Mucosa of rectum (tissue), 2 donors: ENCODE measurements at regions not wholly inside any gene's neighbourhood (a gene's known extent, or its start where the extent isn't known, plus 50 kb on each side); places are given as distances from the start of the nearest gene placed in this dataset.

ENCODE experiments used
- H3K27ac ChIP-seq, 2 donors: one replicate each; pipeline ENCODE4 v1.7.0; 2013; ENCODE audit warnings: inconsistent platforms in 2 of 2, low read depth in 2 of 2, low read length in 2 of 2
- H3K27me3 ChIP-seq, 2 donors: one replicate each; pipeline ENCODE4 v1.7.0; 2013; ENCODE audit warnings: low read length in 2 of 2; ENCODE audit not compliant: control insufficient read depth in 2 of 2, insufficient read depth in 2 of 2
- H3K36me3 ChIP-seq, 2 donors: one replicate each; pipeline ENCODE4 v1.7.0; 2013; ENCODE audit warnings: low read length in 2 of 2; ENCODE audit not compliant: control insufficient read depth in 2 of 2, insufficient read depth in 2 of 2
- H3K4me1 ChIP-seq, 2 donors: one replicate each; pipeline ENCODE4 v1.7.0; 2013; ENCODE audit warnings: low read length in 2 of 2, mild to moderate bottlenecking in 1 of 2; ENCODE audit not compliant: control insufficient read depth in 2 of 2, insufficient read depth in 2 of 2
- H3K4me3 ChIP-seq, 2 donors: one replicate each; pipeline ENCODE4 v1.7.0; 2013; ENCODE audit warnings: low read length in 2 of 2
- H3K9ac ChIP-seq, 2 donors: one replicate each; pipeline ENCODE4 v1.7.0; 2013; ENCODE audit warnings: low read length in 2 of 2, low read depth in 1 of 2, mild to moderate bottlenecking in 1 of 2
- H3K9me3 ChIP-seq, 2 donors: one replicate each; pipeline ENCODE4 v1.7.0; 2013; ENCODE audit warnings: low read length in 2 of 2; ENCODE audit not compliant: control insufficient read depth in 2 of 2
- donor health status: healthy.
- donor health status: Normal muscosa, but diverticular disease.

DNA sequence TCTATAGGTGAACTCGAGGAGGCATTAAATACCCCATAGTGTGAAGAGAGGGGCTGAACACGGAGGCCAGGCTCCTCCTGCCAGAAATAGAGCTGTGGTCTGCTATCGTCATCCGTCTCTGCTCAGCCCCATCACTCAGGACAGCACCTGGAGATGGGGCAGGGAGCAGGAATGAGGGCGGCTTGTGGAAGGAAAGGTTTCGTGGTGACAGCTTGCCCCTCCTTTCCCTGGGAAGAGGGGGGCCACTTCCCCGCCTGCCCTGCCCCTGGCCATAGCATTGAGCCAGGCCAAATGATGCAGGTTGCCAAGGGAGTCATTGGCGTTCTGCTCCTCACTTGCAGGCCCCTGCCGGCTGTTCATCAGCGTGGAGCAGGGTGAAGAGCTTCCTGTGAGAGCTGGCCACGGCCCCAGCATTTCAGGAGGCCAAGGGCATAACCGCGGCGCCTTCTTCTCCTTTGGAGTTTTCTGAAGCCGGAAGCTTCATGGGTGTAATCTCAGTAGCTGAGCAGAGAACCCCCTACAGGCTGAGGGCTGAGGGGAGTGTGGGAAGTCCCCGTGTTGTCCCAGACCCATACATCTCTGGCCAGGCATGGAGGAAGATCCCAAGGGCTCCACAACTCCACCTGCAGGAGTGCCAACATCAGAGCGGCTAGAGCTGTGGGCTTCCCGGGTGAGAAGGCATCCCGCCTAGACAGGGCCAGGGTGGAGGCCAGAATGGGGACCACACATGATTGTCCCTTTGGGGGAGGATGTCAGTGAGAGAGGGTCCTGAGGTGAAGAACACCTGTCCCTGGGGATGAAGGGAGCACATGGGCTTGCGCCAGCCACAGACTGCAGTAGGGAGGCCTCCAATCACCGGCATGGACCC is 112.5 kb upstream of the GLI2 start:
- H3K9ac ChIP-seq: no peak overlapping the region

DNA sequence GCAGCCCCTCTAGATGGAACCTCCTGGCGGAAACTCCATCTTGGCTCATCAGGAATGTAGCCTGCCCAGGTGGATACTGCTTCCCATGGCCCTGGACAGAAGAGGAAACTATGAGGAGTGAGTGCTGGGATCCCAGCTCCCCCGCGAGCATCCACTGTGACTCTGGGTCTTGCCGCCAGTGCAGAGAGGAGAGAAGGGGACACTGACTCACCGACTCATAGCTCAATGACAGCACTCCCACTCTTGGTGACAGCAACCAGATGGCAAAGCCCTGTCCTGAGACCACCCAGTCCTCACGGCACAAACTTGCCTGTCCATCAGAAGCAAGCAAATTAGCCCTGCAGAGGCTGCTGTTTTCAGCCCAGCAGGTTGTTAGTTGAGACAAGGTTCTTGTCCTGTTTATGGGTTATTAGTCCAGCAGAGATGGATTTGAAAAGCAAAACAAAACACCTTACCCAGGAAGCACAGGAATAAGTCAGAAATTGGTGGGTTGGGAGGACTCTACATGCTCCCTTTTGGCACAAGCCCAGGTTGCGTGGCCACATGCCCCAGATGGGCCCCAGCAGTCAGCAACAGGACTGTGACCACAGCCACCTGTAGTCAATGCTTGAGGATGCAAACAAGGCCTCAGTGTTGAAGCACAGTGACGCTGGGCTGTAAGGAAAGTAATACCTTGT is 111.5 kb upstream of the GLI2 start:
- peaks cover 0 to 2% of the 10 kb centered on the region in 2 donors for H3K4me1 ChIP-seq
- peaks cover 3% of the 10 kb centered on the region in 2 donors for H3K27me3 ChIP-seq
- H3K9me3 ChIP-seq: peaks cover 0 to 3% of the 10 kb centered on the region in 2 donors
- H3K4me3 ChIP-seq: no peak overlapping the region
- no peak overlapping the region for H3K27ac ChIP-seq
- no peak overlapping the region for H3K9ac ChIP-seq
- no peaks in the 10 kb centered on the region for H3K36me3 ChIP-seq

More for the DNA sequence above, 112.5 kb upstream of the GLI2 start:
- H3K4me1 ChIP-seq: peaks cover 0 to 2% of the 10 kb centered on the region in 2 donors
- H3K27me3 ChIP-seq: no peaks in the 10 kb centered on the region
- H3K9me3 ChIP-seq: no peaks in the 10 kb centered on the region
- H3K27ac ChIP-seq: no peak overlapping the region
- no peaks in the 10 kb centered on the region for H3K36me3 ChIP-seq
- H3K4me3 ChIP-seq: no peak overlapping the region

DNA sequence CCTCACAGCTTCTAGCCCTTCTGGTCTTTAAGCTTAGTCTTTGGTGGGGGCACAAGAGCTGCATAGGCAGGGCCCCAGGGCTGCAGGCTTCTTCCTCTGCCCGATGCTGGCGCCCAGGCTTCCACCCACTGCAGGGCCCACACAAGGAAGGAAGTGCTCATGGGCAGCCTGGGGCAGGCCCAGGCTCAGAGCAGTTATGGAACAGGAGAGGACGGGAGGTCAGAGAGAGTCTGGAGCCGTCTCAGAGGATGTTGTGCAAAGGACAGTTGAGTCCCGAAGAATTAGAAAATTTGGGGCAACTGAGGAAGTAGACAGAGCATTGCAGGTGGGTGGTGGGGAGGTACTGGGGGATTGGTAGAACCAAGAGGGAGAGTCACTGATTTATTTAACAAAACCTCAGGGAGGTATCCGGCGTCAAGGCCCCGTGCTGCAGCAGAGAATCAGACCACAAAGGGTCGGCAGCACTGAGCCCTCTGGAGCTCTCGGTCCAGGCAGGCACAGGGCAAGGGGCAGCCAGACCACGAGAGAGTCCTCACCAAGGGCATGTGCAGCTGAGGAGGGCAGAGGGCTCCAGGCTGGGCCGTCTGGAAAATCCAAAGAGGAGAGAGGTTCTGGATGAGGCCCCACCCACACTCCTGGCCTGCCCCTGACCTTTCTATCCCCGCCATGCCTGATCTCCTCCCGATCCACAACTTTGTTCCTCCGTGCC is 110.8 kb upstream of the GLI2 start:
- Histone ChIP-seq H3K4me3 (no peak overlapping the region), H3K9ac (no peak overlapping the region), H3K4me1 (peaks cover 0 to 2% of the 10 kb centered on the region in 2 donors), H3K27me3 (peaks cover 3 to 4% of the 10 kb centered on the region in 2 donors), H3K27ac (no peak overlapping the region), H3K36me3 (no peaks in the 10 kb centered on the region), H3K9me3 (peaks cover 0 to 3% of the 10 kb centered on the region in 2 donors)

DNA sequence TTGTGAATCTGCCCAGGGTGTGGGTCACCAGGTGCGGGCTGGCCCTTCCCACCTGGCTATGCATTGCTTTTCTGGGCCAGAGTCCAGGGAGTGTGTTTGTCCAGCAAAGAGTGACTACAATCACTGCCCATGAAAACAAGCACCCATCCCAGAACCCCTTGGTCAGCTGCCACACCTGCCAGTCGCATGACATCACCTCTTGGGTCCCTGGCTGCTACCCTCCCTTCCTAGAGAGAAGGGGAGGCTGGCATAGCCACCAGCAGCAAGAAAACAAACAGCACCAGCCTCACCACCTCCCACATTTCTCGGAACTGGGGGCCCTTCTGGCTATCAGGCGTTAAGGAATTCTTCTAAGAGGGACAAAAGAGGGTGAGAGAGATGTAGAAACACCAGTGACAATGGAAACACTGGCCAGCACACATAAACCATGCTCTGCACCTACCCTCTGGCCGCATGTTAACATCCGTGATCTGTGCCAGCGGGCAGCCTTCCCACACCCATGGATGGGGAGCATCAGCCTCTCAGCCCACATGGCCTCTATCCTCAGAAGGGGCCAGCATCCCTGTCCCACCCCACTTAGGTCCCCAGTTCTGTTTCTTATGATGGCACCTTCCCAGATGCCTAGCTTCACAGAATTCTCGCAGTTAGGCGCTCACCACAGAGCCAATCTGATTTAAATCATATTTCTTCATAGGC is 109.7 kb upstream of the GLI2 start:
- Histone ChIP-seq H3K9ac (no peak overlapping the region), H3K4me1 (peaks cover 0 to 4% of the 10 kb centered on the region in 2 donors), H3K4me3 (no peak overlapping the region), H3K27ac (no peak overlapping the region), H3K36me3 (no peaks in the 10 kb centered on the region), H3K27me3 (peaks cover 3 to 4% of the 10 kb centered on the region in 2 donors), H3K9me3 (peaks cover 0 to 3% of the 10 kb centered on the region in 2 donors)

DNA sequence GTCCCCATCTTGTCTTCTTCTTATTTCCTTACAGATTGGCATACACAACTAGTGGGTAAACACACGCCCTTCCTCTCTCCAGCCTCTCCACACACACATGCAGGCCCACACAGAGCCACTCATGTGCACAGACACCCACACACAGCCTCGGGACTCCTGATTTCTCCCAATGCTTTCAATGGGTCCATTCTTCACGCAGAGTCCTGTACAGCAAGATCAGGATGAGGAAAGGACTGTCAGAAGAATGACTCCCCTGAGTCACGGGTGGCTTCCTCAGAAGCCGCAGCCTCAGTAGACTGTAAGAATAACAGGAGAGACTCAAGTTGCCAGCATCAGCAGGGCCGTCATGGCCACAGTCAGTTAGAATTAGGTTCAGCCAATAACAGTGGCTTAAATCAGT is 109.1 kb upstream of the GLI2 start:
- peaks cover 0 to 4% of the 10 kb centered on the region in 2 donors for H3K4me1 ChIP-seq
- H3K27me3 ChIP-seq: peaks cover 3 to 4% of the 10 kb centered on the region in 2 donors
- H3K4me3 ChIP-seq: no peak overlapping the region
- H3K9me3 ChIP-seq: peaks cover 0 to 3% of the 10 kb centered on the region in 2 donors
- no peak overlapping the region for H3K9ac ChIP-seq
- H3K27ac ChIP-seq: no peak overlapping the region
- no peaks in the 10 kb centered on the region for H3K36me3 ChIP-seq

DNA sequence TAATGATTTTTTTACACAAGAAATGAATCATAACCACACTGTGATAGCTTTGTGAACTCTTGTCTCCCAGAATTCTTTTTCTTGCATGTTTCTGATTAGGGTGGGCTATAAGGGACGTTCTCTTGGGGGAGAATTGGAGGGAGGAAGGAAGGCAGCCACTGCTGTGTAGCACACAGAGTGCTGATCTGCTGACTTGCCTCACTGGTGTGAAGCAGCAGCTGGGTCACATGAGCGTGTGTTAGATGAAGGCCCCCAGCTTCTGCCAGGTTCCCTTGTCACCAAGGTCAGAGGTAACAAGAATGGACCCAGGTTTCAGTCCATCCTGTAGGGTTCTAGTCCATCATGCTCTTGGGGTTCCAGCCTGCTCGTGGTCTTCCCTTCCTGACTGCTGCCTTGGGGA is 107.4 kb upstream of the GLI2 start:
- H3K27me3 ChIP-seq: peaks cover 3 to 4% of the 10 kb centered on the region in 2 donors
- peaks cover 0 to 4% of the 10 kb centered on the region in 2 donors for H3K4me1 ChIP-seq
- no peaks in the 10 kb centered on the region for H3K36me3 ChIP-seq
- H3K9ac ChIP-seq: no peak overlapping the region
- peaks cover 0 to 3% of the 10 kb centered on the region in 2 donors for H3K9me3 ChIP-seq
- no peak overlapping the region for H3K27ac ChIP-seq
- no peak overlapping the region for H3K4me3 ChIP-seq

DNA sequence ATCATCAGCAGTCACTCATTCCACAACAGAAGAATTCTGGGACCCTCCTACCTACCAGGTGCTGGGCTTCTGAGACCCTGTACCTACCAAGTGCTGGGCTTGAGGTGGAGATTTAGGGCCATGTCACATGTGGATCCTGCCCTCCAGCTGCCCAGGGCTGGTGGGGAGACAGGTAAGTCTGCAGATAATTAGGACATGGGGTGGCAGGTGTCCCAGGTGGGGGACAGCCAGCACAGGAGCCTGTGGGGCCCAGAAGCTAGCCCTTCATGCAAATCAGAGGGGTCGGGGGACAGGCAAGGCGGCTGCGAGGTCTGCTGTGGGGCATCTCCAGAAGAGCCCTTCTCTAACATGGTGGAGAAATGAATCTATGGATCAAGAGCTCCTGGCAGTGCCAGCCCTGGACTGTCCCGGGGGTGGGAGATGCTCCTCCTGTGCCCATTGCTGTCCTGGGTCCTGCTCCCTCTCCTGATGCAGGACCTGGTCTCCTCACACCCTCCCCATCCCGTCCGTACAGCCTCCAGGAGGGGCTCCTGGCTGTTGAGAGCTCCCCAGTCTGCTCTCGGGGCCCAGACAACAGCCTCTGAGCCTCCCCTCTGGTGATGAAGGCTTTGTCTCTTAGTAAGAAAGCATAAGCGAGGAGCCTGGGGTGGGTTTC is 106.3 kb upstream of the GLI2 start:
- Histone ChIP-seq H3K4me3 (no peak overlapping the region), H3K4me1 (peaks cover 0 to 4% of the 10 kb centered on the region in 2 donors), H3K27ac (no peak overlapping the region), H3K36me3 (no peaks in the 10 kb centered on the region), H3K27me3 (peaks cover 3 to 4% of the 10 kb centered on the region in 2 donors), H3K9me3 (peaks cover 0 to 3% of the 10 kb centered on the region in 2 donors), H3K9ac (no peak overlapping the region)

DNA sequence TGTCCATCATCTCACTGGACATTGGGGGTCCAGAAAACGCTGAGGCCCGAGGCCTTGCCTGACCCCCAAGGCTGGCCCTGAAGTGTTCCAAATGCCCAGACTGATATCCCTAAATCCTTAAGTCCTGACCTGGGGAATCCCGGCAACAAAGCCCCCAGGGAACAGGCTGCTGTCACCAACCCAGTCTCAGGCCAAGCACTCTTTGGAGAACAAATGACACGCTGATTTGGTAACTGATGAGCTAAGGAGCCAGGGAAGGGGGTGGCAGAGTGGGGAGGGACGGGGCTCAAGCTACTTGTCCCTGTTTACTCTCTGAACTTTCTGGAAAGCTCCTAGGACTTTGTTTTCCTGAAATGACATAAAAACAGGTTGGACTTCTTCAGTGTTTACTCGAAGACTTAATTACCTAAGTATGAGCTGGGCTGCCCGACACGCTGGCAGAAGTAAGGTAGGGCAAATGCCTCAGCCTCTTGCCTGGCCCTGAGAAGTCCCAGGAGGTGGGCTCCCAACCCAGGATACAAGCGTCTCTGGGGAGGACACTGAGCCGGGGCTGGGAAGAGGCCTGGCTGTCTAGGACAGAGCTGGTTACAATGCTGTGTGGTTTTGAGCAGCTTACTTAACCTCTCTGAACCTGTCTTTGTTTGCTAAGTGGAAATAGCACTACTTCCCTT is 105.5 kb upstream of the GLI2 start:
- peaks cover 3 to 4% of the 10 kb centered on the region in 2 donors for H3K27me3 ChIP-seq
- no peaks in the 10 kb centered on the region for H3K36me3 ChIP-seq
- no peak overlapping the region for H3K9ac ChIP-seq
- H3K27ac ChIP-seq: no peak overlapping the region
- no peak overlapping the region for H3K4me3 ChIP-seq
- H3K9me3 ChIP-seq: peaks cover 0 to 3% of the 10 kb centered on the region in 2 donors
- peaks cover 0 to 4% of the 10 kb centered on the region in 2 donors for H3K4me1 ChIP-seq

DNA sequence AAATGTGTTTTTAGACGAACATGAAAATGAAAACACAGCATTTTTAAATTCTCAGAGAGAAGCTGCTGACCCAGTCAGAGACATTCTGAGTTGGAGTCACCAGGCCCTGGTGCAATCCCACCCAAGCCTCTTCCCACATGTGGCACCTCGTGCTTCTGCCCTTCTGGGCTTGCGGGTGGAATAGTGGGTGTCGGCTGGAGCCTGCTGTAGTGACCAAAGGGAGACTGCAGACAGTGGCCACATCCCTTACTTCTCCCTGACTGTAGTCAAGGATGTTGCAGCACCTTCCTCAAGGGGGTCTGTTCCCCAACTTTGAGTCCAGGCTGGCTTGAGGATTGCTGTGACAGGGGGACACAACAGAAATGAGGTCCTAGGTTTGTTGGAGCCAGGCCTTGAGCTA is 104.4 kb upstream of the GLI2 start:
- Histone ChIP-seq H3K36me3 (no peaks in the 10 kb centered on the region), H3K4me3 (no peak overlapping the region), H3K9ac (no peak overlapping the region), H3K4me1 (peaks cover 0 to 4% of the 10 kb centered on the region in 2 donors), H3K27me3 (peaks cover 3 to 4% of the 10 kb centered on the region in 2 donors), H3K27ac (no peak overlapping the region), H3K9me3 (peaks cover 0 to 3% of the 10 kb centered on the region in 2 donors)
